Adrenal gland (tissue), 9 donors: ENCODE measurements at regions not wholly inside any gene's neighbourhood (a gene's known extent, or its start where the extent isn't known, plus 50 kb on each side); places are given as distances from the start of the nearest gene placed in this dataset.

Experiments
- DNase-seq, 7 donors: peaks; one replicate each; pipeline ENCODE4 v3.0.0-alpha.2; 2019 to 2020
- H3K27ac ChIP-seq, 5 donors: fragments of 200-600 bp; sonication (generic) in 4 of 5; 1 replicate in 3 of 5; 2 replicates in 2 of 5; pipeline versions ENCODE4 v1.5.1 to v1.8.0; 2016 to 2020; ENCODE audit warnings: mild to moderate bottlenecking in 1 of 5
- H3K27me3 ChIP-seq: fragments of 200-600 bp; 2 replicates; pipeline ENCODE4 v1.8.0; 2021
- H3K36me3 ChIP-seq, 2 donors: fragments of 200-600 bp; replicated peaks in 1 of 2; 1 replicate in 1 of 2; 2 replicates in 1 of 2; pipeline versions ENCODE4 v1.5.1 to v1.8.0; 2018 to 2022
- H3K4me1 ChIP-seq, 2 donors: fragments of 200-600 bp; replicated peaks in 1 of 2; 1 replicate in 1 of 2; 2 replicates in 1 of 2; pipeline versions ENCODE4 v1.5.1 to v1.8.0; 2018 to 2021
- H3K4me3 ChIP-seq, 4 donors: fragments of 200-600 bp; sonication (generic) in 3 of 4; one replicate each; pipeline ENCODE4 v1.5.1; 2016 to 2018
- H3K9me3 ChIP-seq, 3 donors: fragments of 200-600 bp; sonication (generic) in 1 of 3; replicated peaks in 1 of 3; 1 replicate in 2 of 3; 2 replicates in 1 of 3; pipeline versions ENCODE4 v1.5.1 to v1.8.0; 2016 to 2021
- POLR2A ChIP-seq, 2 donors: fragments of 450-650 bp; IDR thresholded peaks; one replicate each; pipeline ENCODE4 v1.6.1; 2017; ENCODE audit warnings: antibody characterized with exemption in 2 of 2, mild to moderate bottlenecking in 2 of 2, moderate library complexity in 1 of 2
- WGBS, 4 donors: extraction: QIAGEN DNeasy Blood & Tissue Kit in 2 of 4; methylation state at CpG; one replicate each; pipeline versions ENCODE4 v1.1.5 to v1.1.7; 2013 to 2017; 5-methylcytosine and 5-hydroxymethylcytosine counted together
- intact Hi-C, 2 donors: fragments of 100-400 bp; cut with DNase I; formaldehyde crosslinking; loops; one replicate each; pipeline versions ENCODE4 v1.14.1 to v1.15.0; 2022 to 2023
- TF ChIP-seq, protein P1 (sequence below), 6 experiments: fragments of 450-650 bp in 4 of 6; fragments of 200-600 bp in 2 of 6; sonication (generic) in 1 of 6; IDR thresholded peaks; 1 replicate in 5 of 6; 2 replicates in 1 of 6; pipeline versions ENCODE4 v1.5.1 to v1.8.0; 2016 to 2021; ENCODE audit warnings: antibody characterized with exemption in 6 of 6, mild to moderate bottlenecking in 2 of 6, moderate library complexity in 1 of 6
- donor health status: healthy with polysubstance abuse.
- donor health status: Bipolar disorder and iron deficiency.
- donor health status: DM: yes; HTN: yes; CAD: no.
- donor health status: DM: no; HTN: no; CAD: no.
- donor health status: DM: no; HTN: no; CAD: no.

DNA sequence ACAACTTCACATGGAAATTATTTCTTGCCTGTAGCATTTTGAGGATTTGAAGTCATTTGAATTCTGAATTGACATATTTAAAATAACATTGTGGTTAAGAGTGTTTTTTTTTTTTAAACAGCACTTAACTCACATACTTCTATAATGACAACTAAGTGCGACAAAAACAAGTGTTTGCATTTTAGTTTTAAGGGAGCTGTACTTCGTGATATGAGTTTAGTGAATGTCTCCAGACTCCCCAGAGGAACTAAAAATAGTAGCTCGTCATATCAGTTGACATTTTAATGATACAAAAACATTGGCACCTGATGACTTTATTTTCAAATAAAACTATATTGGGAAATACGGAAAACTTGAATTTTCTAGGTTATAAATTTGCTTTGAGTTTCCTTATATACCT lies 389.6 kb upstream of the MON1B start:
- Histone ChIP-seq H3K27ac (no peak overlapping the region), H3K4me1 (no peaks in the 10 kb centered on the region), H3K36me3 (no peaks in the 10 kb centered on the region), H3K27me3 (no peaks in the 10 kb centered on the region), H3K9me3 (no peaks in the 10 kb centered on the region), H3K4me3 (no peak overlapping the region)
- TF ChIP-seq, protein P1, sequence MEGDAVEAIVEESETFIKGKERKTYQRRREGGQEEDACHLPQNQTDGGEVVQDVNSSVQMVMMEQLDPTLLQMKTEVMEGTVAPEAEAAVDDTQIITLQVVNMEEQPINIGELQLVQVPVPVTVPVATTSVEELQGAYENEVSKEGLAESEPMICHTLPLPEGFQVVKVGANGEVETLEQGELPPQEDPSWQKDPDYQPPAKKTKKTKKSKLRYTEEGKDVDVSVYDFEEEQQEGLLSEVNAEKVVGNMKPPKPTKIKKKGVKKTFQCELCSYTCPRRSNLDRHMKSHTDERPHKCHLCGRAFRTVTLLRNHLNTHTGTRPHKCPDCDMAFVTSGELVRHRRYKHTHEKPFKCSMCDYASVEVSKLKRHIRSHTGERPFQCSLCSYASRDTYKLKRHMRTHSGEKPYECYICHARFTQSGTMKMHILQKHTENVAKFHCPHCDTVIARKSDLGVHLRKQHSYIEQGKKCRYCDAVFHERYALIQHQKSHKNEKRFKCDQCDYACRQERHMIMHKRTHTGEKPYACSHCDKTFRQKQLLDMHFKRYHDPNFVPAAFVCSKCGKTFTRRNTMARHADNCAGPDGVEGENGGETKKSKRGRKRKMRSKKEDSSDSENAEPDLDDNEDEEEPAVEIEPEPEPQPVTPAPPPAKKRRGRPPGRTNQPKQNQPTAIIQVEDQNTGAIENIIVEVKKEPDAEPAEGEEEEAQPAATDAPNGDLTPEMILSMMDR (IDR thresholded peaks at IDR 0.05): no peak
- no peak for TF ChIP-seq POLR2A (IDR thresholded peaks at IDR 0.05)
- no peak for DNase-seq
- intact Hi-C loops: no loop called here
- 65 to 77% (median 72%) methylated on average over 4 of the region's 4 CpGs for WGBS, 4 donors

DNA sequence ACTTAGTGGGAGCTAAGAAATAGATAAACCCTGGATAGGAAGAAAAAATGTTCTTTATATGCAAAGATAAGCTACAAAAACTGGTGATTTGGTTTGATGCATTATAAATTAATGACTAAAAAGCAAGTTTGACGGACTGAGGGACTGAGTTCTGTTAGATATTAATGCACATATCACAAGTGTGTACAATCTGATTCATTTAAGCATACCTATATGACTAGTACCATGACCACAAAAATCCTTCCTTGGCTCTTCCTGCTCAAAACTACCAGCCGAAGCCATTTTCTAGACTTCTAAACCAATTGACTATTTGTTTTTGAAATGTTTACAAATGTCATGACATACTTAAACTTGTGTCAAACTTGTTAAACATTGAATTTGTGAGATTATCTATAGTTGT lies 374.5 kb upstream of the MON1B start:
- Histone ChIP-seq H3K36me3 (no peaks in the 10 kb centered on the region), H3K27me3 (no peaks in the 10 kb centered on the region), H3K4me3 (no peak overlapping the region), H3K9me3 (no peaks in the 10 kb centered on the region), H3K4me1 (no peaks in the 10 kb centered on the region), H3K27ac (no peak overlapping the region)
- WGBS, 4 donors: 62 to 76% (median 76%) methylated on average over 2 of the region's 2 CpGs
- no peak for TF ChIP-seq POLR2A (IDR thresholded peaks at IDR 0.05)
- TF ChIP-seq, protein P1 (IDR thresholded peaks at IDR 0.05): no peak
- no peak for DNase-seq
- intact Hi-C loops: no loop called here

DNA sequence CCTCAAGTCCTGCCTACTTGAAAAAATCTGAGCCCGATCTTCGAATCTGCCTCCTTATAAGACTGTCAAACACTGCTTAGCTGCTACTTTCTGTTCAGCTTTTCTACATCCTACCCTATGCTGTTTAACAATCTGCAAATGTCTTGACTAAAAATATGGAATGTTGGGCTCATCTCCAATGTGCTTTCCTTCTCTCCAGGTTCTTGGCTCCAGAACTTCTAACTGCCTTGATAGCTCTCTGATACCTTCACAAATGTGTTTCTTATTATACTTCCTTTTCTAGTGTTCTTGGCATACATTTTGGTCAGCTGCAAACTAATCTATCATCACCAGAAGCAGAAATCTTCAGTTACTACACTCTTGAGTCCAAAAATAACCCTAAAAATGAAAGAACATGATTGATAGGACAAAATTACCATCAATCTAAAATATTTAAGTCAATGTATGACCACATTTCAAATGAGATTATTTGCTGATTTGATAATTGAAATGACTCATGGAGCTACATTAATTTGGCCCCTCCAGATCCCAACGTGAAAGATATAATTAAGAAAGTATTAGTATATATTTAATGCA lies 372.3 kb upstream of the MON1B start:
- Histone ChIP-seq H3K27ac (no peak overlapping the region), H3K9me3 (no peaks in the 10 kb centered on the region), H3K36me3 (no peaks in the 10 kb centered on the region), H3K27me3 (no peaks in the 10 kb centered on the region), H3K4me3 (no peak overlapping the region), H3K4me1 (no peaks in the 10 kb centered on the region)
- intact Hi-C loops: no loop called here
- DNase-seq: no peak
- TF ChIP-seq, protein P1 (IDR thresholded peaks at IDR 0.05): no peak
- TF ChIP-seq POLR2A (IDR thresholded peaks at IDR 0.05): no peak
- WGBS, 4 donors: 41 to 55% (median 48%) methylated on average over 3 of the region's 3 CpGs

DNA sequence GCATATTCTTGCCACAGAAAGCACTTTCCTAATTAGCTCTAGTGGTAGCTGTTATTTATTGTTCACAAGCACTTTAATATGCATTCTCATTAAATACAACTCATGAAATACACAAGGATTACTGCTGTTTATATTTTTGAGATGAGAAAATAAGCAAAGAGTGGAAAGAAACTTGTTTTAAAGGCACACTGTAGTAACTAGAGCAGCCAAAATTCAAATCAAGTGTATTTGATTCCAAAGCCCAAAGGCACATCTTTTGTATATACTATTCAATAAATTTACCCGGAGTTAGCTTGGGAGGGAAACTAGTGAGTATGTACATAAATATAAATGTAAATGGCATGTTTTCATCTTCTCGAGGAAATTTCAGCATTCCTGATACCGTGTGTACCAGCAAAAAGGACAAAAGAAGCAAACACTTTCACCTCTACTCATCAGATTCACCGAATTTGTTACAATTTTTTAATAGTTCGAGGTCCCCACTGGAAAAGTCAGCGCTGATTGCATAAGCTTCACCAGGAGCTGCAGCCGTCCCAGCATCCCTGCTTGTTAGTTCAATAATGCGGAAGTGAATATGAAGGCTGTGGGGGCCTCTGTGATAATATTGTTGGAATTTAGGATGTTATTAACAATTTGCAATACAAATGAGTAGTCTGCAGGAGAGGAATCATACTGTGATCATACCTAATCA lies 371.6 kb upstream of the MON1B start:
- no peak overlapping the region for H3K27ac ChIP-seq
- H3K36me3 ChIP-seq: no peaks in the 10 kb centered on the region
- intact Hi-C loops: no loop called here
- no peaks in the 10 kb centered on the region for H3K4me1 ChIP-seq
- no peaks in the 10 kb centered on the region for H3K27me3 ChIP-seq
- 78 to 89% (median 82%) methylated on average over 8 of the region's 8 CpGs for WGBS, 4 donors
- TF ChIP-seq POLR2A (IDR thresholded peaks at IDR 0.05): no peak
- TF ChIP-seq, protein P1 (IDR thresholded peaks at IDR 0.05): no peak
- H3K9me3 ChIP-seq: no peaks in the 10 kb centered on the region
- H3K4me3 ChIP-seq: no peak overlapping the region
- no peak for DNase-seq
